OCI-M1 (cell line): ENCODE measurements at regions not wholly inside any gene's neighbourhood (a gene's known extent, or its start where the extent isn't known, plus 50 kb on each side); places are given as distances from the start of the nearest gene placed in this dataset.
"Not testable (repeated sequence)": the region's sequence is repeated elsewhere in the genome, so short reads cannot be mapped to it uniquely, and the experiment has no call there.

Source experiments
- DNase-seq: peaks from one replicate; lab custom pipeline; 2025; lab: John Stamatoyannopoulos, UW

GRCh38 chr16:52727849-52728248 lies 180.9 kb upstream of the TOX3 start:
- DNase-seq = no peak

- no peak for DNase-seq
These were observed 180.5 kb upstream of the TOX3 start for GRCh38 chr16:52727441-52727840.

DNA sequence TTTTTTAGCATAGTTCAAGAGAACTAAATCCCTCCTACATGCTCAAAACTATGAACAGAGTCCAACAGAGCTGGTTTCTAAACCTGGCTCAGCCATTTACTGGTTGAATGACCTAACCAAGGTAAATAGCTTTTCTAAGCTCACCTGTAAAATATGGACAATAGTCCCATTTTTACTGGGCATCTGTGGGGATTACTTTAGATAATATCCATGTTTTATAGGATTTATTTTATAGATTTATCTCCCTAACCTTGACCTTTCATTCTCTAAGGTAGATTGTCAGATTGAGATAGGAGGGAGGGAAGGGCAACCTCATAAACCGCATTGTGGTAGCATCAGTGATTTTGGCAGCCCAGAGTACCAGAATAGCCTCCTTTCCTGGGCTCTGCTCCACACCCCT lies 178.5 kb upstream of the TOX3 start:
- no peak for DNase-seq

DNA sequence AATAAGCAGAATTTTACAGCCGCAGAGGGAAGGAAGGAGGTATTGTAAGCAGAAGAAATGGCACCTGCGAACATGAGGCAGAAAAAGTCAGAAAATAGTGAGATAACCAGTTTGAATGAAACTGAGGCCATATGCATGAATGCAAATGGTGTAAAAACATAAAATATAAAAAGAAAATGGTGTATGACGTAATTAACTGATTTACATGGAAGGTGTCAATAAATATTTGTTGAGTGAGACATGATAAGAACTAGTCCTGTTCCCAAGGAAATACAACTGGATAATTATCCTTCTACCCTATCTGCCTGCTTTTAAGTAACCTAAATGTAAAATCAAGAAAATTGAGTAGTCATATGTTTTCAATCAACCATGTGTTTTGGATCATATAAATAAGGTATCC lies 178.1 kb upstream of the TOX3 start:
- DNase-seq = no peak

DNA sequence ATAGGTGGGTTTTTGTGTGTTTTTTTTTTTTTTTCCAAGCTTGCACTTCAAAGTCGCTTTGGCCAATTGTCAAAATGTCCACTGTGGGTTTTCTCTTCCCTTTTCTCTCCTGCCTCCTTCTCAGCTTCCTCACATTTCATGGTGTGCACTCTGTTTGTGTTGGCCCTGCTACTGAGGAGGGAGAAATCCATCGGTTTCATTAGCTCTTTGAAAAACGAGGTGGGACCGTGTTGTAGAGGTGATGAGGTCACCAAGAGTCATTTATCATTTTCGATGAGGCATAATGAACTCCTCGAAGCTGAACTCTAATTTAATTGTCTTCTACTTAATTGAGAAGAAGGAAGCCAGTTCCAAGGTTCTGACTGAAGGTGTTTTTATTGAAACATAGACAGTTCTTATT lies 174.4 kb upstream of the TOX3 start:
- DNase-seq = no peak

DNA sequence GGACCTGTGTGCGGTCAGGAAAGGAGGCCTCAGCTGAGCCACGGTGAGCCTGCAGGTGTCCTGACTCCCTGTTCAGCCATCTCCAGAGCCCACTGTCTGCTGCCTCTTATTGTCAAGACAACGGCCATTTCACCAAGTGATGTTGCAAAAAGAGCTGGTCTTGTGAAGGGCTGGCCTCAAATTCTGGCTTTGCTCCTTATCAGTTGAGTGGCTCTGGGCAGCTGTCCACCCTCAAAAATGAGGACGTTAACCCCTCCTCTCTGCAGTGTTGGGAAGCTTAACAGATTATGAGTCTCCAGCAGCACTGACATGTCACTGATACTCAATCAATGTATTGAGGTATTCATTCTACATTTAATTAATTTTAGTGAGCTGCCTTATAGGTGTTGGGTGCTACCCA lies 171.1 kb upstream of the TOX3 start:
- peak; percentile 2 for DNase-seq

GRCh38 chr16:52713740-52714139 lies 166.8 kb upstream of the TOX3 start:
- DNase-seq = no peak

DNA sequence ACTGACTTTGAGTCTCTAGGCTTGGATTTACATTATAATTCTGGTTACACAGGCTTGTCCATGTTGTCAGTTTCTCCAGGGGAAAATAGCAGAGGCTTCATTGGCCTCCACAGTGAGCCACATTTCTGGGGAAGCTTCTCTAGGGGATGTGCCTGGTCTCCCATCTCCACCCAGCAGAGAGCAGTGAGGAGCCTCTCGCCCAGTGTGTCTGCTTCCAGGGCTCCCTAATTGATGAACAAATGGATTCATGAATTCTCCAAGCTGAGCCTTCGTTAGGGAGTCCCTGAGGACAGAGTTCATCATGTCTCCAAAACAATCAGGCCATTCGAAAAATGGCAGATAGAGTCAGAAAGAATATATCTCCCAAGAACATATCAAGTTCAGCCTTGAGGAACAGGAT lies 162.4 kb upstream of the TOX3 start:
- no peak for DNase-seq

GRCh38 chr16:52708476-52708875 lies 161.5 kb upstream of the TOX3 start:
- DNase-seq = no peak

DNA sequence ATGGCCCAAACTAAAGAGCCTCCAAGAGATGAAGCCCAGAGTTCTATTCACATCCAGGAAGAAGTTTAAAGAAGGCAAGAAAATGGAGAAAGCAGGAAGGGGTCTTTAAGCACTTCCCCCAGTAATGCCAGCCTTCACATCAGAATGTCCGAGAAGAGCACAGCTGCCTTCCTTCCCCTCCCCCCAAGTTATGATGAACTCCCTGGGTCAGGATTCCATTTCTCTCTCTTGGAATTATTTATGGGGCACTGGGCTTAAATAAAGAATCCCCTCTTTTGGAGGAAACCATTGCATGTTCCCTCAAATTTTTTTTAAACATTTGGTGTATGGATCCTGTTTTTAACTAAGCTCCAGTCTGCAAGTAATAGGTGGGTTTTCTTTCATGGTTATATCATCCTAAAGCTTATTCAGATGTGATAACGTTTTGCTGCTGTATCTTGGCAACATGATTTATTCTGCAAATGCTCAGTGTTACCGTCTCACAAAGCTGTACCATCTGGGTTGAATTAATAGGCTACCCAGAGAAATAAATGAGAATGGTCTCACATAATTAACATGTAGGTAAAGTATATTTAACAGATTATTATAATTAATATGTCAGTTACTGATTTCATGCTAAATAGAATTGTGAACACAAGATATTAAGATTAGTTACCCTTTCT lies 160.9 kb upstream of the TOX3 start:
- DNase-seq = no peak

- no peak for DNase-seq
These were observed 158.2 kb upstream of the TOX3 start for GRCh38 chr16:52705122-52705521.

- no peak for DNase-seq
These were observed 151.0 kb upstream of the TOX3 start for GRCh38 chr16:52697971-52698370.

DNA sequence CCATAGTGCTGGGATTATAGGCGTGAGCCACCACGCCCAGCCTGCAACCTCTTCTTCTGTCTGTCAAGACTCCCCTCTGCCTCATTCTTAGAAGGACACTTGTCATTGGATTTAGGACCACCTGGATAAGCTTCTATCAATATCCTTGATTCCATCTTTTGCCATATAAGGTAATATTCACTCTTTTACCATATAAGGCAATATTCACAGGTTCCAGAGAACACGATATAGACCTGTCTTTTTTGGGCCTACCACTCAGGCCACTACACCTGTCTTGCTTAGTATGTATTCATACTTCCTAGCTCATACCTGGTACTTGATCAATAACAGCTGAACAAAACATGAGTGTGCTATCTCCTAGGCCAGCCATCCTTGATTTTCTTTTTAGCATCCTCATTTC lies 149.2 kb upstream of the TOX3 start:
- no peak for DNase-seq

GRCh38 chr16:52690468-52690867 lies 143.5 kb upstream of the TOX3 start:
- DNase-seq = no peak

GRCh38 chr16:52680993-52681392 lies 134.1 kb upstream of the TOX3 start:
- DNase-seq = no peak

DNA sequence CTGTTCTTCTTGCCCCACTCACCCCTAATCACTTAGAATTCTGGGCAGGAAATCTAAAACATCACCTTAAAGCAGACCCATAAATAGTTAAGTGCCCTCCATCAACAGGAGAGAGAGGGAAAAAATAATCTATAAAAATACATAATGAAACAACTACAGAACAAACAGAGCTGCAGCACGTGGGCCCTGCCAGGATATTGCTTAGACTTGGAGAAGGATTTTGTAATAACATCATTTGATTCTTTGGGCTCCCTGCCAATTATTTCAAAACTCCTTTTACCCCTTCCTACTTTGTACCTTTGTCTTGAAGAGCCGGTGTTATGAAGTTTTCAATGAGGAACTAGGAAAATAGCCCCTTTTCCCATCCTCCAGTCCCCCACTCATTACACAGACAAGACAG lies 130.6 kb upstream of the TOX3 start:
- DNase-seq = no peak

- peak; percentile 4 for DNase-seq
These were observed 130.0 kb upstream of the TOX3 start for GRCh38 chr16:52676959-52677358.

DNA sequence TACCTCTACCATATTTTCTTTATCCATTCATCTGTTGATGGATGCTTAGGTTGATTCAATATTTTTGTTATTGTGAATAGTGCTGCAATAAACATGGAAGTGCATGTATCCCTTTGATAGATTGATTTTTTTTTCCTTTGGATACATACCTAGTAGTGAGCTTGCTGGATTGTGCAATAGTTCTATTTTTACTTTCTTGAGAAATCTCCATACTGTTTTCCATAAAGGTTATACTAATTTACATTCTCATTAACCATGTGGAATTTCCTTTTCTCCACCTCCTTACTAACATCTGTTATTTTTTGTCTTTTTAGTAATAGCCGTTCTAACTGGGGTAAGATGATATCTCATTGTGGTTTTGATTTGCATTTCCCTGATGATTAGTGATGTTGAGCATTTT lies 124.6 kb upstream of the TOX3 start:
- DNase-seq = no peak

DNA sequence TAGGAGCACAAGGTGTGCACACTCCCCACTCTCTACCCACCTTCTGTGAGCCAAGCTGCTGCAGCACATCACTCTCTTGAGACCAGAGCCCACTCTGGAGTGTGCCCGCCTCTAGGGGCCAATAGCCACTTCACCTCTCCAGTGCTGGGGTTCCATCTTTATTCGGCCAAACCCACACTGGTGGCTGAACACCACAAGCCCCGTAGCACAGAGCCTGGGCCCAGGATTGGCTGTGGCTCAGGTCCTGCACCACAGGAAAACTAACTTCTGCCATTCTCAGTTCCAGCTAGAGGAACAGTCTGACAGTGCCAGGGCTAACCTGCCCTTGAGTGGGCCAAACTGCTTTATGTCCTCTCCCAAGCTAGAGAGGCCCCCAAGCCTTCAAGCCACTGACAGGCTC lies 111.0 kb upstream of the TOX3 start:
- no peak for DNase-seq

- DNase-seq = not testable (repeated sequence)
These were observed 109.0 kb upstream of the TOX3 start for GRCh38 chr16:52655916-52656315.

DNA sequence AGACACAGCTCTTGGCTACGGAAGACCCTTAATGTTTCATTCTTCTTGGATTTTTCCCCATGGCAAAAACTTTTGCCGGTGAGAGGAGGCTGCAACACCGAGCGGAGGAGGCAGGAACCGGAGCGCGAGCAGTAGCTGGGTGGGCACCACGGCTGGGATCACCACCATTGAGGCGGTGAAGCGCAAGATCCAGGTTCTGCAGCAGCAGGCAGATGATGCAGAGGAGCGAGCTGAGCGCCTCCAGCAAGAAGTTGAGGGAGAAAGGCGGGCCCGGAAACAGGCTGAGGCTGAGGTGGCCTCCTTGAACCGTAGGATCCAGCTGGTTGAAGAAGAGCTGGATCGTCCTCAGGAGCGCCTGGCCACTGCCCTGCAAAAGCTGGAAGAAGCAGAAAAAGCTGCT lies 108.2 kb upstream of the TOX3 start:
- not testable (repeated sequence) for DNase-seq

DNA sequence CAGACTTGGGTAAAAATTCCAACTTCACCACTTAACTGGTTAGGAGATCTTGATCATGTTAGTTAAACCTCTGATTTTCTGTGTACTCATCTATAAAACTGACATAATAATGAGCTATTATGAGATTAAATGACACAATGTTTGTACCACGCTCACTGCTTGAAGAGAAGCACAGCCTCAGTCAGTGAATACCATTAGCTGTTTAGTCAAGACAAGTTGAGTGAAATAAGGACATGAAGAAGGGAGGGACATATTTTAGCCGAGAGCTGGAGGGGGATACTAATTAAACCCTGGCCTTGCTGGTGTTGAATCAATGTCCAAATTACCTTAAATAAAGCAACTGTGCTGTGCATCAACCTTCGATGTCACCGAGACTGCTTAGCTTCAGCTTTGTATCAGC lies 105.1 kb upstream of the TOX3 start:
- no peak for DNase-seq

GRCh38 chr16:52650789-52651188 lies 103.8 kb upstream of the TOX3 start:
- DNase-seq = no peak

DNA sequence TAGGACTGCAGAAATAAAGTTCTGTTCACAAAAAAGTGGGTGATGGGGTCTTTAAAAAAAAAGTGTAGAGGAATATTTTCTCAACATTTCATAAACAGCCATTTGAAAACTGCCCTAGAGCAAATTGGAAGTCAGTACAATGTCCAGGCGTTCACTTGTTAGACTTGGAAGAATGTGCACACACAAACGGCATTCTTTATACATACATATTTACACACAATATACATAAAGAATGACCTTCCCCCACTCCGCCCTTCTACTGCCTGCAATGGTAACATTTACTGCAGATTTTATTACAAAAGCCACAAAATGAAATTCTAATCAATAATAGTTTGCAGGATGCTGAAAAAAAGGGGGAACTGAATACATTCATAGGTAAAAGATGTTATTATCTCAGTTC lies 103.4 kb upstream of the TOX3 start:
- no peak for DNase-seq

- no peak for DNase-seq
These were observed 102.9 kb upstream of the TOX3 start for GRCh38 chr16:52649870-52650269.
